Endothelial cell of umbilical vein (primary cell): ENCODE measurements at regions not wholly inside any gene's neighbourhood (a gene's known extent, or its start where the extent isn't known, plus 50 kb on each side); places are given as distances from the start of the nearest gene placed in this dataset.
"Not testable (repeated sequence)": the region's sequence is repeated elsewhere in the genome, so short reads cannot be mapped to it uniquely, and the experiment has no call there.

ENCODE experiments used
- EZH2 ChIP-seq: IDR thresholded peaks from 2 replicates; pipeline ENCODE4 v1.6.1; 2012; ENCODE audit warnings: borderline replicate concordance, low read depth, mild to moderate bottlenecking, moderate library complexity, low read length, inconsistent platforms; ENCODE audit not compliant: severe bottlenecking
- GATA2 ChIP-seq: IDR thresholded peaks from 2 replicates; pipeline ENCODE4 v1.7.0; 2011; ENCODE audit warnings: low read depth, mild to moderate bottlenecking, moderate library complexity, mixed read lengths, low read length; ENCODE audit not compliant: insufficient read length, insufficient read depth
- MYC ChIP-seq: IDR thresholded peaks from one replicate; pipeline ENCODE4 v1.6.1; 2011; ENCODE audit warnings: mild to moderate bottlenecking, low read depth, low read length
- TF ChIP-seq, protein P1 (sequence below), 2 donors: IDR thresholded peaks; 1 replicate in 1 of 2; 2 replicates in 1 of 2; pipeline ENCODE4 v1.5.1; 2011; ENCODE audit warnings: low read length in 2 of 2, mild to moderate bottlenecking in 2 of 2, moderate library complexity in 2 of 2, control low read depth in 1 of 2, inconsistent platforms in 1 of 2, low read depth in 1 of 2; ENCODE audit not compliant: insufficient read depth in 1 of 2; ENCODE audit errors: extremely low read depth in 1 of 2

DNA sequence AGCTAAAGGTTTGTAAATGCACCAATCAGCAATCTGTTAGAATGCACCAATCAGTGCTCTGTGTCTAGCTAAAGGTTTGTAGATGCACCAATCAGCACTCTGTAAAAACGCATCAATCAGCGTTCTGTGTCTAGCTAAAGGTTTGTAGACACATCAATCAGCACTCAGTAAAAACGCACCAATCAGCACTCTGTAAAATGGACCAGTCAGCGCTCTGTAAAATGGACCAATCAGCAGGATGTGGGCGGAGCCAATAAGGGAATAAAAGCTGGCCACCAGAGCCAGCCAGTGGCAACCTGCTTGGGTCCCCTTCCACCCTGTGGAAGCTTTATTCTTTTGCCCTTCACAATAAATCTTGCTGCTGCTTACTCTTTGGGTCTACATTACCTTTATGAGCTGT is 76.0 kb downstream of the FOXG1 start:
- TF ChIP-seq EZH2, GATA2, MYC: not testable (repeated sequence)
- TF ChIP-seq, protein P1, sequence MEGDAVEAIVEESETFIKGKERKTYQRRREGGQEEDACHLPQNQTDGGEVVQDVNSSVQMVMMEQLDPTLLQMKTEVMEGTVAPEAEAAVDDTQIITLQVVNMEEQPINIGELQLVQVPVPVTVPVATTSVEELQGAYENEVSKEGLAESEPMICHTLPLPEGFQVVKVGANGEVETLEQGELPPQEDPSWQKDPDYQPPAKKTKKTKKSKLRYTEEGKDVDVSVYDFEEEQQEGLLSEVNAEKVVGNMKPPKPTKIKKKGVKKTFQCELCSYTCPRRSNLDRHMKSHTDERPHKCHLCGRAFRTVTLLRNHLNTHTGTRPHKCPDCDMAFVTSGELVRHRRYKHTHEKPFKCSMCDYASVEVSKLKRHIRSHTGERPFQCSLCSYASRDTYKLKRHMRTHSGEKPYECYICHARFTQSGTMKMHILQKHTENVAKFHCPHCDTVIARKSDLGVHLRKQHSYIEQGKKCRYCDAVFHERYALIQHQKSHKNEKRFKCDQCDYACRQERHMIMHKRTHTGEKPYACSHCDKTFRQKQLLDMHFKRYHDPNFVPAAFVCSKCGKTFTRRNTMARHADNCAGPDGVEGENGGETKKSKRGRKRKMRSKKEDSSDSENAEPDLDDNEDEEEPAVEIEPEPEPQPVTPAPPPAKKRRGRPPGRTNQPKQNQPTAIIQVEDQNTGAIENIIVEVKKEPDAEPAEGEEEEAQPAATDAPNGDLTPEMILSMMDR (IDR thresholded peaks at IDR 0.05; ENCODE audit: extremely low read depth in 1 of 2, insufficient read depth in 1 of 2, low read depth in 1 of 2, low read length in 2 of 2) = not testable (repeated sequence)
